CD14-positive monocyte (primary cell): ENCODE measurements at regions not wholly inside any gene's neighbourhood (a gene's known extent, or its start where the extent isn't known, plus 50 kb on each side); places are given as distances from the start of the nearest gene placed in this dataset.

Source experiments
- DNase-seq, 3 donors: peaks; one replicate each; pipeline ENCODE4 v3.0.0-alpha.2; 2011 to 2022
- H2AFZ ChIP-seq: 2 replicates; pipeline ENCODE4 v1.6.0; 2012; ENCODE audit warnings: mild to moderate bottlenecking, low read depth, low read length, inconsistent platforms; ENCODE audit not compliant: insufficient read depth, poor library complexity, severe bottlenecking
- H3K27ac ChIP-seq, 2 donors: 1 replicate in 1 of 2; 2 replicates in 1 of 2; pipeline ENCODE4 v1.5.1; 2012 to 2013; ENCODE audit warnings: low read length in 2 of 2, control low read depth in 1 of 2, inconsistent platforms in 1 of 2, low read depth in 1 of 2, mild to moderate bottlenecking in 1 of 2
- H3K27me3 ChIP-seq, 2 donors: one replicate each; pipeline versions ENCODE4 v1.6.0 to v1.6.1; 2011 to 2013; ENCODE audit warnings: low read length in 2 of 2; ENCODE audit not compliant: control insufficient read depth in 2 of 2, insufficient read depth in 2 of 2
- H3K36me3 ChIP-seq, 2 donors: replicated peaks in 1 of 2; 1 replicate in 1 of 2; 2 replicates in 1 of 2; pipeline versions ENCODE4 v1.5.1 to v1.6.1; 2012 to 2013; ENCODE audit warnings: low read length in 2 of 2, control low read depth in 1 of 2, inconsistent platforms in 1 of 2, mild to moderate bottlenecking in 1 of 2; ENCODE audit not compliant: insufficient read depth in 2 of 2, control insufficient read depth in 1 of 2
- H3K4me1 ChIP-seq, 2 donors: 1 replicate in 1 of 2; 2 replicates in 1 of 2; pipeline versions ENCODE4 v1.5.1 to v1.6.1; 2012 to 2013; ENCODE audit warnings: low read length in 2 of 2, control low read depth in 1 of 2, inconsistent platforms in 1 of 2, mild to moderate bottlenecking in 1 of 2, moderate library complexity in 1 of 2; ENCODE audit not compliant: insufficient read depth in 2 of 2, control insufficient read depth in 1 of 2
- H3K4me2 ChIP-seq: replicated peaks from 2 replicates; pipeline ENCODE3; 2012; ENCODE audit warnings: low read length, moderate library complexity, mild to moderate bottlenecking; ENCODE audit not compliant: poor library complexity, severe bottlenecking; ENCODE audit errors: extremely low read depth
- H3K4me3 ChIP-seq, 3 experiments: fragments of 200-600 bp in 1 of 3; sonication (generic) in 1 of 3; replicated peaks in 1 of 3; 1 replicate in 2 of 3; 2 replicates in 1 of 3; pipeline ENCODE4 v1.5.1; 2011 to 2013; ENCODE audit warnings: low read length in 3 of 3, mild to moderate bottlenecking in 3 of 3, control low read depth in 2 of 3, low read depth in 2 of 3, inconsistent platforms in 1 of 3, moderate library complexity in 1 of 3
- H3K79me2 ChIP-seq: 2 replicates; pipeline ENCODE4 v1.6.0; 2012; ENCODE audit warnings: mild to moderate bottlenecking, control low read depth, inconsistent platforms, low read length, moderate library complexity; ENCODE audit not compliant: insufficient read depth
- H3K9ac ChIP-seq: 2 replicates; pipeline ENCODE4 v1.6.0; 2017; ENCODE audit warnings: low read length, mild to moderate bottlenecking; ENCODE audit not compliant: insufficient read depth, poor library complexity, severe bottlenecking
- H3K9me3 ChIP-seq, 2 donors: replicated peaks in 1 of 2; 1 replicate in 1 of 2; 2 replicates in 1 of 2; pipeline versions ENCODE4 v1.5.1 to v1.6.1; 2012 to 2013; ENCODE audit warnings: low read length in 2 of 2, control low read depth in 1 of 2; ENCODE audit not compliant: control insufficient read depth in 1 of 2, insufficient read depth in 1 of 2
- H4K20me1 ChIP-seq: 2 replicates; pipeline ENCODE4 v1.6.0; 2012; ENCODE audit warnings: mild to moderate bottlenecking, low read length, control low read depth, moderate library complexity; ENCODE audit not compliant: insufficient read depth
- H3K27ac Mint-ChIP-seq, 7 donors: one replicate each; pipeline ENCODE4 v1.8.0; 2020; ENCODE audit warnings: mild to moderate bottlenecking in 7 of 7, mixed read lengths in 7 of 7, moderate library complexity in 6 of 7, inconsistent platforms in 2 of 7
- H3K27me3 Mint-ChIP-seq, 3 donors: one replicate each; pipeline ENCODE4 v1.8.0; 2021 to 2022; ENCODE audit warnings: low read depth in 3 of 3, mild to moderate bottlenecking in 3 of 3, mixed read lengths in 3 of 3, moderate library complexity in 3 of 3, inconsistent platforms in 1 of 3
- H3K36me3 Mint-ChIP-seq, 2 donors: one replicate each; pipeline ENCODE4 v1.8.0; 2020; ENCODE audit warnings: mixed read lengths in 2 of 2, inconsistent platforms in 1 of 2, mild to moderate bottlenecking in 1 of 2
- H3K4me1 Mint-ChIP-seq: one replicate; pipeline ENCODE4 v1.8.0; 2020; ENCODE audit warnings: mild to moderate bottlenecking, mixed read lengths
- H3K4me3 Mint-ChIP-seq, 2 donors: one replicate each; pipeline ENCODE4 v1.8.0; 2020; ENCODE audit warnings: mild to moderate bottlenecking in 2 of 2, mixed read lengths in 2 of 2, moderate library complexity in 1 of 2
- H3K9me3 Mint-ChIP-seq, 7 donors: one replicate each; pipeline ENCODE4 v1.8.0; 2020 to 2022; ENCODE audit warnings: mixed read lengths in 7 of 7, mild to moderate bottlenecking in 6 of 7, moderate library complexity in 6 of 7, inconsistent platforms in 2 of 7
- WGBS: methylation state at CpG from one replicate; pipeline ENCODE4 v1.1.5; 2013; ENCODE audit warnings: missing lambda C conversion rate; ENCODE audit not compliant: insufficient coverage; 5-methylcytosine and 5-hydroxymethylcytosine counted together
- intact Hi-C, 2 donors: fragments of 100-400 bp; cut with micrococcal nuclease; formaldehyde crosslinking; loops; one replicate each; pipeline versions ENCODE4 v1.15.0 to v1.15.1; 2023
- TF ChIP-seq, protein P1 (sequence below): fragments of 200-600 bp; IDR thresholded peaks from one replicate; pipeline ENCODE4 v1.8.0; 2022; ENCODE audit warnings: antibody characterized with exemption, mild to moderate bottlenecking

DNA sequence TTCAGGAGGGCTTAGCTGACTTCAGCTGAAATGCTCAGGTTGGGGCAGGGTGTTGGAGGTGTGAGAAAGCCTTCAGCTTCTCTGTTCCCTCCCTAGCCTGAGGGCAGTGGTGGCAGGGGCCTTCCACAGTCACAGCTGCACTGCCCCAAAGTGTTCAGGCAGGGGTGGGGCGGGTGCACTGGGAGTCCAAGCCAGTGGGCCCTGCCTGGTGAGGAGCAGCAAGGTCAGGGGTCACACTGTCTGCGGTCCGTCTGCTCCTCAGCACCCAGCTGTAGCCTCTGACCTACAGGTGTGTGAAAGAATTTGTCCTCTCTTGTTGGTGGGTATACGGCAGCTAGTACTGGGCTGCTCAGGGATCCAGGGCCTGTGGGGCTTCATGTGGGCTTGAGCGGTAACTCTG is 490.4 kb upstream of the NCAM2 start:
- Histone ChIP-seq H3K9ac (no peak overlapping the region), H3K4me2 (no peak overlapping the region), H3K27me3 (no peaks in the 10 kb centered on the region), H3K4me1 (no peaks in the 10 kb centered on the region), H2AFZ (no peak overlapping the region), H3K79me2 (no peaks in the 10 kb centered on the region), H3K27ac (no peak overlapping the region), H3K36me3 (no peaks in the 10 kb centered on the region), H3K4me3 (no peak overlapping the region), H3K9me3 (peaks cover 18 to 21% of the 10 kb centered on the region in 2 donors), H4K20me1 (no peaks in the 10 kb centered on the region)
- Mint-ChIP-seq H3K36me3 (no peaks in the 10 kb centered on the region), H3K4me3 (no peak overlapping the region), H3K4me1 (no peaks in the 10 kb centered on the region), H3K9me3 (peaks cover 20 to 32% (median 23%) of the 10 kb centered on the region in 7 donors), H3K27me3 (peaks cover 0 to 2% (median 0%) of the 10 kb centered on the region in 3 donors), H3K27ac (no peak overlapping the region)
- TF ChIP-seq, protein P1, sequence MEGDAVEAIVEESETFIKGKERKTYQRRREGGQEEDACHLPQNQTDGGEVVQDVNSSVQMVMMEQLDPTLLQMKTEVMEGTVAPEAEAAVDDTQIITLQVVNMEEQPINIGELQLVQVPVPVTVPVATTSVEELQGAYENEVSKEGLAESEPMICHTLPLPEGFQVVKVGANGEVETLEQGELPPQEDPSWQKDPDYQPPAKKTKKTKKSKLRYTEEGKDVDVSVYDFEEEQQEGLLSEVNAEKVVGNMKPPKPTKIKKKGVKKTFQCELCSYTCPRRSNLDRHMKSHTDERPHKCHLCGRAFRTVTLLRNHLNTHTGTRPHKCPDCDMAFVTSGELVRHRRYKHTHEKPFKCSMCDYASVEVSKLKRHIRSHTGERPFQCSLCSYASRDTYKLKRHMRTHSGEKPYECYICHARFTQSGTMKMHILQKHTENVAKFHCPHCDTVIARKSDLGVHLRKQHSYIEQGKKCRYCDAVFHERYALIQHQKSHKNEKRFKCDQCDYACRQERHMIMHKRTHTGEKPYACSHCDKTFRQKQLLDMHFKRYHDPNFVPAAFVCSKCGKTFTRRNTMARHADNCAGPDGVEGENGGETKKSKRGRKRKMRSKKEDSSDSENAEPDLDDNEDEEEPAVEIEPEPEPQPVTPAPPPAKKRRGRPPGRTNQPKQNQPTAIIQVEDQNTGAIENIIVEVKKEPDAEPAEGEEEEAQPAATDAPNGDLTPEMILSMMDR, result no peak
- intact Hi-C loops, result no loop called here
- DNase-seq, result no peak
- WGBS, result 91% methylated on average over 4 of the region's 5 CpGs

DNA sequence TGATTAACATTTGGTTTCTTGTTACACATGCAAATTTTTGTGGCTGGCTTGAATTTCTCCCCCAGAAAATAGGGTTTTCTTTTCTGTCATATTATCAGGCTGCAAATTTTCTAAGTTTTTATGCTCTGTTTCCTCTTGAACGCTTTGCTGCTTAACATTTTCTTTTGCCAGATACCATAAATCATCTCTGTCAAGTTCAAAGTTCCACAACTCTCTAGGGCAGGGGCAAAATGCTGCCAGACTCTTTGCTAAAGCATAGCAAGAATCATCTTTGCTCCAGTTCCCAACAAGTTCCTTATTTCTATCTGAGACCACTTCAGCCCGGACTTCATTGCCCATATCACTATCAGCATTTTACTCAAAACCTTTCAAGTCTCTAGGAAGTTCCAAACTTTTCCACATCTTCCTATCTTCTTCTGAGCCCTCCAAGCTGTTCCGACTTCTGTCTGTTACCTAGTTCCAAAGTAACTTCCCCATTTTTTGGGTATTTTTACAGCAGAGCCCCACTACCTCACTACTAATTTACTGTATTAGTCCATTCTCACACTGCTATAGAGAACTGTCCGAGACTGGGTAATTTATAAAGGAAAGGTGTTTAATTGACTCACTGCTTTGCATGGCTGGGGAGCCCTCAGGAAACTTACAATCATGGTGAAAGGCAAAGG is 486.9 kb upstream of the NCAM2 start:
- Histone ChIP-seq H3K27me3 (no peaks in the 10 kb centered on the region), H3K4me1 (no peaks in the 10 kb centered on the region), H3K79me2 (no peaks in the 10 kb centered on the region), H3K9me3 (peaks cover 10 to 16% of the 10 kb centered on the region in 2 donors), H3K4me2 (no peak overlapping the region), H2AFZ (no peak overlapping the region), H4K20me1 (no peaks in the 10 kb centered on the region), H3K36me3 (no peaks in the 10 kb centered on the region), H3K9ac (no peak overlapping the region), H3K4me3 (no peak overlapping the region), H3K27ac (no peak overlapping the region)
- peaks cover 0 to 2% (median 0%) of the 10 kb centered on the region in 3 donors for H3K27me3 Mint-ChIP-seq
- H3K9me3 Mint-ChIP-seq, result peaks cover 7 to 17% (median 11%) of the 10 kb centered on the region in 7 donors
- H3K4me3 Mint-ChIP-seq, result no peak overlapping the region
- H3K27ac Mint-ChIP-seq, result no peak overlapping the region
- no peaks in the 10 kb centered on the region for H3K4me1 Mint-ChIP-seq
- TF ChIP-seq, protein P1, result no peak
- no peak for DNase-seq
- intact Hi-C loops, result no loop called here
- 5% methylated on average over 4 of the region's 4 CpGs for WGBS
- no peaks in the 10 kb centered on the region for H3K36me3 Mint-ChIP-seq
